ENCODE measurements at regions not wholly inside any gene's neighbourhood (a gene's known extent, or its start where the extent isn't known, plus 50 kb on each side); places are given as distances from the start of the nearest gene placed in this dataset.

- TF ChIP-seq HNF4G (IDR thresholded peaks at IDR 0.05; ENCODE audit: borderline replicate concordance, low read depth, low read length) (no peak), HNF4G (CRISPR knock-in tag; IDR thresholded peaks at IDR 0.05; ENCODE audit: borderline replicate concordance, low read depth) (0 out of 2 replicates have a peak, but pooled peaks have one; percentile 15), SALL1 (CRISPR knock-in tag; IDR thresholded peaks at IDR 0.05) (no peak; the same call in none of the 2 replicates), U2AF1 (optimal IDR thresholded peaks at IDR 0.05; ENCODE audit: low read depth, low read length) (peak; percentile 46), DMTF1 (CRISPR knock-in tag; IDR thresholded peaks at IDR 0.05) (no peak), NFKB2 (CRISPR knock-in tag; IDR thresholded peaks at IDR 0.05; ENCODE audit: borderline replicate concordance) (no peak), ZFX (CRISPR knock-in tag; IDR thresholded peaks at IDR 0.05; ENCODE audit: low read depth) (peak; percentile 87), CREB1 (IDR thresholded peaks at IDR 0.05) (peak; percentile 69), CREB1 (CRISPR knock-in tag; IDR thresholded peaks at IDR 0.05) (peak; percentile 47; the same call in 1 of the 2 replicates), USF2 (IDR thresholded peaks at IDR 0.05; ENCODE audit: low read depth, low read length) (no peak), USF2 (CRISPR knock-in tag; IDR thresholded peaks at IDR 0.05; ENCODE audit: borderline replicate concordance) (no peak), ZNF549 (CRISPR knock-in tag; IDR thresholded peaks at IDR 0.05) (no peak), PHF5A (CRISPR knock-in tag; IDR thresholded peaks at IDR 0.05; ENCODE audit: low read depth, unreplicated experiment) (no peak), CSRNP1 (CRISPR knock-in tag; IDR thresholded peaks at IDR 0.05) (0 out of 2 replicates have a peak, but pooled peaks have one; percentile 35), ZNF674 (CRISPR knock-in tag; IDR thresholded peaks at IDR 0.05; ENCODE audit: low read depth) (no peak), DDIT3 (CRISPR knock-in tag; IDR thresholded peaks at IDR 0.05) (no peak), ZNF275 (CRISPR knock-in tag; IDR thresholded peaks at IDR 0.05; ENCODE audit: borderline replicate concordance) (no peak), NAIF1 (CRISPR knock-in tag; IDR thresholded peaks at IDR 0.05; ENCODE audit: borderline replicate concordance) (peak; percentile 79; the same call in 1 of the 2 replicates), HIC2 (CRISPR knock-in tag; IDR thresholded peaks at IDR 0.05; ENCODE audit: low read depth) (no peak)
Measured at GRCh38 chr14:106844608-106845285, 1318.4 kb downstream of the TMEM121 start (continued).

Data from HepG2 (cell line).